Activated naive CD8-positive, alpha-beta T cell treated with anti-CD3 and anti-CD28 coated beads, Interleukin-2, amount 10 ng/mL, durations not matched to agents 7 days and 5 days (primary cell): ENCODE measurements at regions not wholly inside any gene's neighbourhood (a gene's known extent, or its start where the extent isn't known, plus 50 kb on each side); places are given as distances from the start of the nearest gene placed in this dataset. TPM values are rescaled to one million over a fixed set of nuclear protein-coding genes. Genes with fewer than 3 reads are reported as not detected.
"Not testable (repeated sequence)": the region's sequence is repeated elsewhere in the genome, so short reads cannot be mapped to it uniquely, and the experiment has no call there.

ENCODE experiments used
- ATAC-seq: fragments of 150-1000 bp; cut with Tn5 transposase; one replicate; pipeline ENCODE4 v1.10.0; 2021; ENCODE audit warnings: low read depth, moderate library complexity
- POLR2A ChIA-PET: fragments of 350-600 bp; sonication (Branson Sonifier 250); formaldehyde crosslinking; loops from one replicate; lab custom pipeline; 2021; ENCODE audit warnings: antibody characterized with exemption; lab: Charles Lee
- DNase-seq: peaks from one replicate; pipeline ENCODE4 v3.0.0; 2021
- H3K27ac Mint-ChIP-seq: one replicate; pipeline ENCODE4 v1.8.0; 2022; ENCODE audit warnings: mild to moderate bottlenecking, mixed read lengths
- H3K27me3 Mint-ChIP-seq: one replicate; pipeline ENCODE4 v1.8.0; 2022; ENCODE audit warnings: mild to moderate bottlenecking, moderate library complexity, mixed read lengths
- H3K36me3 Mint-ChIP-seq: one replicate; pipeline ENCODE4 v1.8.0; 2021; ENCODE audit warnings: mild to moderate bottlenecking, mixed read lengths
- H3K4me1 Mint-ChIP-seq: one replicate; pipeline ENCODE4 v1.8.0; 2021; ENCODE audit warnings: mixed read lengths
- H3K4me3 Mint-ChIP-seq: one replicate; pipeline ENCODE4 v1.8.0; 2022; ENCODE audit warnings: mild to moderate bottlenecking, moderate library complexity, mixed read lengths
- H3K9me3 Mint-ChIP-seq: one replicate; pipeline ENCODE4 v1.8.0; 2021; ENCODE audit warnings: mixed read lengths
- microRNA-seq: library from miRNA; unstranded; fragments of <30 nt; microRNA quantifications from one replicate; pipeline ENCODE4 v1.2.0, GENCODE V29; 2022

GRCh38 chr1:148202013-148202412 lies 49.9 kb upstream of the NBPF11 start:
- H3K27ac Mint-ChIP-seq, H3K4me1 Mint-ChIP-seq, H3K4me3 Mint-ChIP-seq, POLR2A ChIA-PET, H3K27me3 Mint-ChIP-seq, H3K36me3 Mint-ChIP-seq, H3K9me3 Mint-ChIP-seq, DNase-seq, ATAC-seq: not testable (repeated sequence)

Small RNA genes lying in the stretch of these regions (microRNA-seq; reads per million reads assigned to microRNA genes)
- gene MIR5087 (not detected), gene MIR6077 (not detected)
